ENCODE measurements at regions not wholly inside any gene's neighbourhood (a gene's known extent, or its start where the extent isn't known, plus 50 kb on each side); places are given as distances from the start of the nearest gene placed in this dataset.

DNA sequence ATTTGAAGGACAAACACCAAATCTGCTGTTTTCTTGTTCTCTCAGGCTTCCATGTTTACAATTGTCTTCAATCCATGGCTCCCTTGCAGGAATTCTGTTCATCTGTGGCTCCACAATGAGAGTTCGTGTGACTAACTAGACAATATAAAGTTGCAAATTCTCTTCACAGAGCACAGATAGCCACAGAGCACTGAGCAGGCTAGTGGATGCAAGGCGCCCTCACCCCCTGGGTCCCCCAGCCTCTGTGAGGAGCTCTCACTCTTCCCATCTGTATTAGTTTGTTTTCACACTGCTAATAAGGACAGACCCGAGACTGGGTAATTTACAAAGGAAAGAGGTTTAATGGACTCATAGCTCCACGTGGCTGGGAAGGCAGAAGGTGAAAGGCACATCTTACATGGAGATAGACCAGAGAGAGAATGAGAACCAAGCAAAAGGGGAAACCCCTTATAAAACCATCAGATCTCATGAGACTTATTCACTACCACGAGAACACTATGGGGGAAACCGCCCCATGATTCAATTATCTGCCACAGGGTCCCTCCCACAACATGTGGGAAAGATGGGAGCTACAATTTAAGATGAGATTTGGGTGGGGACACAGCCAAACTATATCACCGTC is 82.5 kb upstream of the STX18 start:
- TF ChIP-seq RBAK (tag by site-specific recombination; IDR thresholded peaks at IDR 0.05) (no peak), ATF2 (tag by site-specific recombination; IDR thresholded peaks at IDR 0.05; ENCODE audit: low read depth) (no peak), ZNF155 (tag by site-specific recombination; IDR thresholded peaks at IDR 0.05) (no peak), ZBTB6 (tag by site-specific recombination; IDR thresholded peaks at IDR 0.05) (no peak), ZNF19 (tag by site-specific recombination; IDR thresholded peaks at IDR 0.05; ENCODE audit: low read depth) (no peak)
- Histone ChIP-seq H3K4me3 (ENCODE audit: low read depth, low read length) (no peak overlapping the region), H3K36me3 (ENCODE audit: control insufficient read depth in 2 of 2, insufficient read depth in 1 of 2, low read length in 2 of 2) (no peaks in the 10 kb centered on the region), H3K27ac (ENCODE audit: extremely low read depth, low read depth, low read length) (no peak overlapping the region), H3K9me3 (ENCODE audit: control insufficient read depth, insufficient read depth, low read depth, low read length) (no peaks in the 10 kb centered on the region), H3K4me1 (ENCODE audit: control insufficient read depth, insufficient read depth, low read length) (no peaks in the 10 kb centered on the region)
- POLR2A ChIA-PET: no interaction called here
- CTCF ChIA-PET: interaction anchor here (0.7 kb wide), 1 partner anchor 1173 kb away, joined by 4 read pairs; no protein-coding TSS in a partner anchor

GRCh38 chr4:4619821-4620220 is 78.0 kb upstream of the STX18 start:
- POLR2A ChIA-PET: no interaction called here
- no peaks in the 10 kb centered on the region for H3K4me1 ChIP-seq (ENCODE audit: control insufficient read depth, insufficient read depth, low read length)
- TF ChIP-seq ZNF433 (tag by site-specific recombination; IDR thresholded peaks at IDR 0.05; ENCODE audit: low read depth): no peak
- TF ChIP-seq, protein P1, sequence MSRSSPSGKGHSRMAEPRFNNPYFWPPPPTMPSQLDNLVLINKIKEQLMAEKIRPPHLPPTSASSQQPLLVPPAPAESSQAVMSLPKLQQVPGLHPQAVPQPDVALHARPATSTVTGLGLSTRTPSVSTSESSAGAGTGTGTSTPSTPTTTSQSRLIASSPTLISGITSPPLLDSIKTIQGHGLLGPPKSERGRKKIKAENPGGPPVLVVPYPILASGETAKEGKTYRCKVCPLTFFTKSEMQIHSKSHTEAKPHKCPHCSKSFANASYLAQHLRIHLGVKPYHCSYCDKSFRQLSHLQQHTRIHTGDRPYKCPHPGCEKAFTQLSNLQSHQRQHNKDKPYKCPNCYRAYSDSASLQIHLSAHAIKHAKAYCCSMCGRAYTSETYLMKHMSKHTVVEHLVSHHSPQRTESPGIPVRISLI (tag by site-specific recombination; IDR thresholded peaks at IDR 0.05): no peak
- TF ChIP-seq ZNF449 (tag by site-specific recombination; IDR thresholded peaks at IDR 0.05): no peak
- TF ChIP-seq ZNF2 (tag by site-specific recombination; IDR thresholded peaks at IDR 0.05): no peak
- no peak for TF ChIP-seq ELK4 (IDR thresholded peaks at IDR 0.05; ENCODE audit: borderline replicate concordance, low read depth, low read length)
- H3K36me3 ChIP-seq (ENCODE audit: control insufficient read depth in 2 of 2, insufficient read depth in 1 of 2, low read length in 2 of 2): no peaks in the 10 kb centered on the region
- H3K4me3 ChIP-seq (ENCODE audit: low read depth, low read length): no peak overlapping the region
- H3K27ac ChIP-seq (ENCODE audit: extremely low read depth, low read depth, low read length): no peak overlapping the region
- CTCF ChIA-PET: no interaction called here
- no peaks in the 10 kb centered on the region for H3K9me3 ChIP-seq (ENCODE audit: control insufficient read depth, insufficient read depth, low read depth, low read length)

GRCh38 chr4:4618847-4619246 is 77.0 kb upstream of the STX18 start:
- no peaks in the 10 kb centered on the region for H3K36me3 ChIP-seq (ENCODE audit: control insufficient read depth in 2 of 2, insufficient read depth in 1 of 2, low read length in 2 of 2)
- H3K9me3 ChIP-seq (ENCODE audit: control insufficient read depth, insufficient read depth, low read depth, low read length): no peaks in the 10 kb centered on the region
- no peak overlapping the region for H3K4me3 ChIP-seq (ENCODE audit: low read depth, low read length)
- ChIA-PET POLR2A (interaction anchor here (0.5 kb wide), 1 partner anchor 40 kb away, joined by 3 read pairs; no protein-coding TSS in a partner anchor), CTCF (interaction anchor here (0.6 kb wide), 1 partner anchor 180 kb away, joined by 4 read pairs; no protein-coding TSS in a partner anchor)
- no peak overlapping the region for H3K27ac ChIP-seq (ENCODE audit: extremely low read depth, low read depth, low read length)
- H3K4me1 ChIP-seq (ENCODE audit: control insufficient read depth, insufficient read depth, low read length): no peaks in the 10 kb centered on the region
- TF ChIP-seq INSM2 (tag by site-specific recombination; IDR thresholded peaks at IDR 0.05): no peak
- no peak for TF ChIP-seq ZNF416 (tag by site-specific recombination; IDR thresholded peaks at IDR 0.05)
- no peak for TF ChIP-seq ZBTB10 (tag by site-specific recombination; IDR thresholded peaks at IDR 0.05)
- no peak for TF ChIP-seq ZNF670 (tag by site-specific recombination; IDR thresholded peaks at IDR 0.05; ENCODE audit: low read depth)
- TF ChIP-seq ZNF510 (tag by site-specific recombination; IDR thresholded peaks at IDR 0.05; ENCODE audit: insufficient replicate concordance): no peak
- TF ChIP-seq ZNF221 (tag by site-specific recombination; IDR thresholded peaks at IDR 0.05; ENCODE audit: borderline replicate concordance): no peak
- TF ChIP-seq BCL11B (tag by site-specific recombination; IDR thresholded peaks at IDR 0.05; ENCODE audit: low read depth): no peak
- no peak for TF ChIP-seq ZFP41 (tag by site-specific recombination; IDR thresholded peaks at IDR 0.05; ENCODE audit: borderline replicate concordance)
- no peak for TF ChIP-seq ZNF423 (tag by site-specific recombination; IDR thresholded peaks at IDR 0.05)
- no peak for TF ChIP-seq ZNF140 (tag by site-specific recombination; IDR thresholded peaks at IDR 0.05)

Measured in HEK293 (cell line).